ENCODE measurements at regions not wholly inside any gene's neighbourhood (a gene's known extent, or its start where the extent isn't known, plus 50 kb on each side); places are given as distances from the start of the nearest gene placed in this dataset.

DNA sequence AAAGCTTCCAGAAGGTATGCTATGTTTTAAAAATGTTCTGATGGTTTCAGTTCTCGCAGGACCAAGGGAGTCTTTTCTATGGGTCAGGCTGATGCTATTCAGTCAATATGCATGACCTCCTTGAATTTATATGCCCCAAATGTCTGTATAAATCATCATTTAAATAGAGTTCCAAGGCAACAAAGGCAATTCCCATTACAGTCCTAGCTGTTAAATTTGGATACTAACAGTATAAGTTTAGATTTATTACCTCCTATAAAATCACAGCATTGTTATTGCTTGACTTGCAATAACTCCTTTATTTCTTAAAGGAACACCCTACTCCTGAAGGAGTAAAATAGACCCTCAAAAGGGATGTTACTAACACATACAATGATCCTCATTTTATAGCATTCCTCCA, 387.7 kb upstream of the CHD1 start:
- TF ChIP-seq, protein P1, sequence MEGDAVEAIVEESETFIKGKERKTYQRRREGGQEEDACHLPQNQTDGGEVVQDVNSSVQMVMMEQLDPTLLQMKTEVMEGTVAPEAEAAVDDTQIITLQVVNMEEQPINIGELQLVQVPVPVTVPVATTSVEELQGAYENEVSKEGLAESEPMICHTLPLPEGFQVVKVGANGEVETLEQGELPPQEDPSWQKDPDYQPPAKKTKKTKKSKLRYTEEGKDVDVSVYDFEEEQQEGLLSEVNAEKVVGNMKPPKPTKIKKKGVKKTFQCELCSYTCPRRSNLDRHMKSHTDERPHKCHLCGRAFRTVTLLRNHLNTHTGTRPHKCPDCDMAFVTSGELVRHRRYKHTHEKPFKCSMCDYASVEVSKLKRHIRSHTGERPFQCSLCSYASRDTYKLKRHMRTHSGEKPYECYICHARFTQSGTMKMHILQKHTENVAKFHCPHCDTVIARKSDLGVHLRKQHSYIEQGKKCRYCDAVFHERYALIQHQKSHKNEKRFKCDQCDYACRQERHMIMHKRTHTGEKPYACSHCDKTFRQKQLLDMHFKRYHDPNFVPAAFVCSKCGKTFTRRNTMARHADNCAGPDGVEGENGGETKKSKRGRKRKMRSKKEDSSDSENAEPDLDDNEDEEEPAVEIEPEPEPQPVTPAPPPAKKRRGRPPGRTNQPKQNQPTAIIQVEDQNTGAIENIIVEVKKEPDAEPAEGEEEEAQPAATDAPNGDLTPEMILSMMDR (conservative IDR thresholded peaks at IDR 0.05 in 1 of 2, IDR thresholded peaks at IDR 0.05 in 1 of 2; ENCODE audit: low read depth in 1 of 2, low read length in 2 of 2): no peak
- TF ChIP-seq EZH2 (IDR thresholded peaks at IDR 0.05; ENCODE audit: low read length, missing control alignments): no peak

Measured in fibroblast of lung (primary cell).